OCI-LY1 (cell line): ENCODE measurements at regions not wholly inside any gene's neighbourhood (a gene's known extent, or its start where the extent isn't known, plus 50 kb on each side); places are given as distances from the start of the nearest gene placed in this dataset.

Source experiments
- H2AFZ ChIP-seq: fragments of 200-600 bp; sonication (generic), shearing (Covaris generic); 2 replicates; pipeline ENCODE4 v1.6.0; 2014; ENCODE audit warnings: antibody characterized with exemption, mild to moderate bottlenecking, low read length
- H3F3A ChIP-seq: fragments of 200-600 bp; sonication (generic), shearing (Covaris generic); 2 replicates; pipeline ENCODE4 v1.6.0; 2014; ENCODE audit warnings: mild to moderate bottlenecking, antibody characterized with exemption, low read length, moderate library complexity; ENCODE audit not compliant: insufficient read depth
- H3K27ac ChIP-seq: fragments of 200-600 bp; sonication (generic); 2 replicates; pipeline ENCODE4 v1.5.1; 2014; ENCODE audit warnings: low read length, mixed run types, mild to moderate bottlenecking, low read depth; ENCODE audit not compliant: poor library complexity, severe bottlenecking
- H3K27me3 ChIP-seq: fragments of 200-600 bp; sonication (generic); 2 replicates; pipeline ENCODE4 v1.6.0; 2014; ENCODE audit warnings: antibody characterized with exemption, mild to moderate bottlenecking, low read length, moderate library complexity; ENCODE audit not compliant: insufficient read depth
- H3K36me3 ChIP-seq: fragments of 200-600 bp; sonication (generic); 2 replicates; pipeline ENCODE4 v1.6.1; 2014; ENCODE audit warnings: mild to moderate bottlenecking, antibody characterized with exemption, low read length, moderate library complexity, mixed read lengths; ENCODE audit not compliant: insufficient read depth
- H3K4me1 ChIP-seq: fragments of 200-600 bp; sonication (generic); 2 replicates; pipeline ENCODE4 v1.5.1; 2014; ENCODE audit warnings: mild to moderate bottlenecking, low read length, moderate library complexity; ENCODE audit not compliant: insufficient read depth, severe bottlenecking
- H3K4me2 ChIP-seq: fragments of 200-600 bp; sonication (generic), shearing (Covaris generic); 2 replicates; pipeline ENCODE4 v1.6.1; 2014; ENCODE audit warnings: low read length
- H3K4me3 ChIP-seq: fragments of 200-600 bp; sonication (generic); 2 replicates; pipeline ENCODE4 v1.5.1; 2014; ENCODE audit warnings: low read length, low read depth, mild to moderate bottlenecking, mixed read lengths; ENCODE audit not compliant: poor library complexity, severe bottlenecking
- H3K79me2 ChIP-seq: fragments of 200-600 bp; shearing (Covaris generic); 2 replicates; pipeline ENCODE4 v1.6.1; 2016; ENCODE audit warnings: mixed run types, low read length, mixed read lengths; ENCODE audit not compliant: insufficient read depth
- H3K9ac ChIP-seq: fragments of 200-600 bp; sonication (generic), shearing (Covaris generic); 2 replicates; pipeline ENCODE4 v1.6.1; 2014; ENCODE audit warnings: mild to moderate bottlenecking, low read length, mixed read lengths
- H3K9me2 ChIP-seq: fragments of 200-600 bp; sonication (generic), shearing (Covaris generic); 2 replicates; pipeline ENCODE4 v1.6.1; 2014; ENCODE audit warnings: low read depth, mild to moderate bottlenecking, low read length, mixed read lengths
- H3K9me3 ChIP-seq: fragments of 200-600 bp; shearing (Covaris generic); 2 replicates; pipeline ENCODE4 v1.6.1; 2014; ENCODE audit warnings: low read length, mixed read lengths
- H4K20me1 ChIP-seq: fragments of 200-600 bp; sonication (generic), shearing (Covaris generic); 2 replicates; pipeline ENCODE4 v1.6.0; 2016; ENCODE audit warnings: mild to moderate bottlenecking, low read length; ENCODE audit not compliant: insufficient read depth
- EZH2 ChIP-seq: fragments of 200-600 bp; sonication (generic), shearing (Covaris generic); IDR thresholded peaks from 2 replicates; pipeline ENCODE4 v1.8.0; 2017; ENCODE audit warnings: borderline replicate concordance, mixed run types, mild to moderate bottlenecking, antibody characterized with exemption, low read length, moderate library complexity, mixed read lengths
- TF ChIP-seq, protein P1 (sequence below): fragments of 200-600 bp; sonication (generic), shearing (Covaris generic); IDR thresholded peaks from 2 replicates; pipeline ENCODE4 v1.5.1; 2017; ENCODE audit warnings: mild to moderate bottlenecking, antibody characterized with exemption, low read length, moderate library complexity, mixed read lengths

DNA sequence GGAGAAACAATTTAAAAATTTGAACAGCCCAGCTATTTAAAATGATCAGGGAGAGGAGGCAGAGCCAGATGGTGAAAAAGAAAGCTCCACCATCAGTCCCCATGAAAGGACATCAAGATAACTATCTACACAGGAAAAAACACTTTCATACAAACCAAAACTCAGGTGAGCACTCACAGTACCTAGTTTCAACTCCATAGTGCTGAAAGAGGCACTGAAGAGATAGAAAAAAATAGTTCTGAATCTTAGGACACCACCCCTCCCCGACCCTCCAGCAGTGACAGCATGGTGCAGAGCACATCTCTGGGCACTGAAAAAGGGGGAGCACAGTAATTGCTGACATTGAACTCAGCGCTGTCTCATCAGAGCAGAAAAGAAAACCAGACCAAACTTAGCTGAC lies 732.9 kb downstream of the CETN3 start:
- no peak overlapping the region for H3K9ac ChIP-seq
- H3F3A ChIP-seq: no peaks in the 10 kb centered on the region
- H3K9me2 ChIP-seq: no peaks in the 10 kb centered on the region
- no peaks in the 10 kb centered on the region for H4K20me1 ChIP-seq
- no peaks in the 10 kb centered on the region for H3K36me3 ChIP-seq
- H3K4me2 ChIP-seq: no peak overlapping the region
- H3K79me2 ChIP-seq: no peaks in the 10 kb centered on the region
- H3K4me3 ChIP-seq: no peak overlapping the region
- no peaks in the 10 kb centered on the region for H3K27me3 ChIP-seq
- H2AFZ ChIP-seq: no peak overlapping the region
- no peak overlapping the region for H3K27ac ChIP-seq
- TF ChIP-seq, protein P1, sequence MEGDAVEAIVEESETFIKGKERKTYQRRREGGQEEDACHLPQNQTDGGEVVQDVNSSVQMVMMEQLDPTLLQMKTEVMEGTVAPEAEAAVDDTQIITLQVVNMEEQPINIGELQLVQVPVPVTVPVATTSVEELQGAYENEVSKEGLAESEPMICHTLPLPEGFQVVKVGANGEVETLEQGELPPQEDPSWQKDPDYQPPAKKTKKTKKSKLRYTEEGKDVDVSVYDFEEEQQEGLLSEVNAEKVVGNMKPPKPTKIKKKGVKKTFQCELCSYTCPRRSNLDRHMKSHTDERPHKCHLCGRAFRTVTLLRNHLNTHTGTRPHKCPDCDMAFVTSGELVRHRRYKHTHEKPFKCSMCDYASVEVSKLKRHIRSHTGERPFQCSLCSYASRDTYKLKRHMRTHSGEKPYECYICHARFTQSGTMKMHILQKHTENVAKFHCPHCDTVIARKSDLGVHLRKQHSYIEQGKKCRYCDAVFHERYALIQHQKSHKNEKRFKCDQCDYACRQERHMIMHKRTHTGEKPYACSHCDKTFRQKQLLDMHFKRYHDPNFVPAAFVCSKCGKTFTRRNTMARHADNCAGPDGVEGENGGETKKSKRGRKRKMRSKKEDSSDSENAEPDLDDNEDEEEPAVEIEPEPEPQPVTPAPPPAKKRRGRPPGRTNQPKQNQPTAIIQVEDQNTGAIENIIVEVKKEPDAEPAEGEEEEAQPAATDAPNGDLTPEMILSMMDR: no peak
- TF ChIP-seq EZH2: no peak
- no peaks in the 10 kb centered on the region for H3K9me3 ChIP-seq
- no peaks in the 10 kb centered on the region for H3K4me1 ChIP-seq

DNA sequence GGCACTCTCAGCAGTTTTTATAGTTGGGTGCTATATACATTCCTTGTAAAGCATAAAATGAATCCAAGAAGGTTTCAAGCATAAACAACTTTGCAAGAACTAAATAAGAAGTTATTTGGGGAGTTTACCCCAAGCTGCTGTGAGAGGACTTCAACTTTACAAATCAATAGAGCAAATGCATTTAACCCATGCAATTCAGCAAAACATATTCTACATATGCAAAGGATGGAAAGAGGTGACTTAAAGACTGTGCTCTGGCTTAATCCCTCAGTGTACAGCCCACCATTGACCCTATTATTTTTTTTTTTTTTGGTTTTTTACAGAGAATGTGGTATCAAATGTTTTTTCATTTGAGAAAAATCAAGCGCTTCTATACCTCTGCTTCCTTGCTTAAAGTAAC lies 736.5 kb downstream of the CETN3 start:
- H3K4me2 ChIP-seq: no peak overlapping the region
- no peaks in the 10 kb centered on the region for H3K9me2 ChIP-seq
- no peaks in the 10 kb centered on the region for H3F3A ChIP-seq
- no peaks in the 10 kb centered on the region for H3K9me3 ChIP-seq
- H4K20me1 ChIP-seq: no peaks in the 10 kb centered on the region
- H2AFZ ChIP-seq: no peak overlapping the region
- H3K9ac ChIP-seq: no peak overlapping the region
- no peaks in the 10 kb centered on the region for H3K79me2 ChIP-seq
- H3K36me3 ChIP-seq: no peaks in the 10 kb centered on the region
- TF ChIP-seq, protein P1: no peak
- no peak for TF ChIP-seq EZH2
- no peak overlapping the region for H3K4me3 ChIP-seq
- H3K4me1 ChIP-seq: no peaks in the 10 kb centered on the region
- no peaks in the 10 kb centered on the region for H3K27me3 ChIP-seq
- H3K27ac ChIP-seq: no peak overlapping the region

DNA sequence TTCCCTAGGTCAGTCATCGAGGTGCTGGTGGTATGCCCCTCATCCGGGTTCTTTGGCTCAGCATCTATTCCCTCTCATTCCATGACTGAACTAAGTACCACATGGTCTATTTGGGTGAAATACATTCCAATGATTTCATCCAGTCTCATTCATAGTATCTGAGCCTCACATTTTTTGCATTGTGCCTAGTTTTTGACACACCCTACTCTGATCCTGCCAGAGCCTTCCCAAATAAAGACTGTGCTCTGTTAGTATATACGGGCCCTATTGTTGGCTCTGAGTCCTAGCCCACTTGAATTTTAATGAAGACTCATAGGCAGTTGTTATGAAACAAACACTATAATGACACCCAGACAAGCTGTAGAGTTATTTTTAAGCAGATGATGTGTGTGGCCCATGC lies 740.7 kb downstream of the CETN3 start:
- Histone ChIP-seq H3K79me2 (no peaks in the 10 kb centered on the region), H4K20me1 (no peaks in the 10 kb centered on the region), H3K36me3 (no peaks in the 10 kb centered on the region), H2AFZ (no peak overlapping the region), H3K9me3 (no peaks in the 10 kb centered on the region), H3K9ac (no peak overlapping the region), H3K27me3 (no peaks in the 10 kb centered on the region), H3F3A (no peaks in the 10 kb centered on the region), H3K9me2 (no peaks in the 10 kb centered on the region), H3K4me2 (no peak overlapping the region), H3K4me3 (no peak overlapping the region), H3K27ac (no peak overlapping the region), H3K4me1 (no peaks in the 10 kb centered on the region)
- TF ChIP-seq EZH2: no peak
- TF ChIP-seq, protein P1: no peak
